ENCODE measurements at regions not wholly inside any gene's neighbourhood (a gene's known extent, or its start where the extent isn't known, plus 50 kb on each side); places are given as distances from the start of the nearest gene placed in this dataset.

DNA sequence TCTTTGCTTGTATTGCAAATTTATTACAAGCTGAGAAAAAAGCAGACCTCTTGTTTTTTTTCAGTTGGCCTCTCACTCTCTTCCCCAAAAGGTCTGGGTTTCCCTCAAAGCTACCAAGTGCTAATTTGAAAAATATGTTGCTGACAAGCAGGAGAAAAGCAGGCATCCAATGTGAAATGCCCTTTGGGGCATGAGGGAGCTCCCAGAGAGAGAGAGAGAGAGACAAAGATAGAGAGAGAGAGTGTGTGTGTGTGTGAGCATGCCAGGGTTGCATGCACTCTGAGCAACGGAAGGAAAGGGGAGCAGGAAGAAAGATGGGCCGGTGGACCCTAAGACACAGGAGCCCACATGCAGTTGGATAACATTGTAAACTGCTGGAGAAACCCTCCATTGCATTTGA lies 358.4 kb downstream of the TMEM38B start:
- TF ChIP-seq, protein P1, sequence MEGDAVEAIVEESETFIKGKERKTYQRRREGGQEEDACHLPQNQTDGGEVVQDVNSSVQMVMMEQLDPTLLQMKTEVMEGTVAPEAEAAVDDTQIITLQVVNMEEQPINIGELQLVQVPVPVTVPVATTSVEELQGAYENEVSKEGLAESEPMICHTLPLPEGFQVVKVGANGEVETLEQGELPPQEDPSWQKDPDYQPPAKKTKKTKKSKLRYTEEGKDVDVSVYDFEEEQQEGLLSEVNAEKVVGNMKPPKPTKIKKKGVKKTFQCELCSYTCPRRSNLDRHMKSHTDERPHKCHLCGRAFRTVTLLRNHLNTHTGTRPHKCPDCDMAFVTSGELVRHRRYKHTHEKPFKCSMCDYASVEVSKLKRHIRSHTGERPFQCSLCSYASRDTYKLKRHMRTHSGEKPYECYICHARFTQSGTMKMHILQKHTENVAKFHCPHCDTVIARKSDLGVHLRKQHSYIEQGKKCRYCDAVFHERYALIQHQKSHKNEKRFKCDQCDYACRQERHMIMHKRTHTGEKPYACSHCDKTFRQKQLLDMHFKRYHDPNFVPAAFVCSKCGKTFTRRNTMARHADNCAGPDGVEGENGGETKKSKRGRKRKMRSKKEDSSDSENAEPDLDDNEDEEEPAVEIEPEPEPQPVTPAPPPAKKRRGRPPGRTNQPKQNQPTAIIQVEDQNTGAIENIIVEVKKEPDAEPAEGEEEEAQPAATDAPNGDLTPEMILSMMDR (IDR thresholded peaks at IDR 0.05) = no peak
- no peak for TF ChIP-seq ZFX (IDR thresholded peaks at IDR 0.05; ENCODE audit: borderline replicate concordance)

All from 22Rv1 (cell line).